ENCODE measurements at regions not wholly inside any gene's neighbourhood (a gene's known extent, or its start where the extent isn't known, plus 50 kb on each side); places are given as distances from the start of the nearest gene placed in this dataset.

DNA sequence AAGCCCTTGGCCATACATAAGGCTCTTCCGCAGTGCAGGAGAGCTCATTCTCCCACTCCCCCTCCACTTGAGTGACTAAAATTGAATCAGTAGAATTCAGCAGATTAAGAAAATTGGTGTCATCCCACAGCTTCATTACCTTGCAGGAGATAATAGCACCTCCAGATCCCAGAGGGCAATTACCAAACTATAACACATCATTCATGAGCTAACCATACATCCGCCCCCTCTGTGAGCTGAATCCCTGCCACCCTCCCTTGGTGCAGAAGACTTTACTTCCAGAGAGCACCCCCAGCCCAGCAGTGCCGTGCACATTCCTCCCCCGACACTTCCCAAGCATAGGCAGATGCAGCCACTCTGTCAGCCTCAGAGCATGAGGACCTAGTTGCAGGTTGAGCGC, 496.5 kb upstream of the B3GAT1 start:
- DNase-seq (ENCODE audit: low read depth): no peak

DNA sequence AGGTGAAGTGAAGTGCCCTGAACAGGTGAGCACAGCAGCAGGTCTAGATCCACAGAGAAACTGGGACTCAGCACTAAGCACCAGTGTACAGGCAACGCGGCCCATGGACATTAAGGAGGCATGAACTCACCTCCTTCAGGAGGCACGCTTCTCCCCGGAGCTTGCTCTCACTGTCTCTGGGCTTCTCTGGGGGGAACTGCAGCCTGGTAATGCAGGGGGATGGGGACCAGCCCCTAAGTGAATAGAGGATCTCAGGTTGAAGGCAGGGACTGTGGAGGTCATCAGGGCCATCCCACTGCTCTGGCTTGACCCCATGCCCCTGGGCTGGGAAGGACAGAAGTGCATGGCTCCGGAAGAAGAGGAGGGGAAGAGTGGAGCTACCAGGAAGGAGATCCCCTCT, 495.6 kb upstream of the B3GAT1 start:
- no peak for DNase-seq (ENCODE audit: low read depth)

DNA sequence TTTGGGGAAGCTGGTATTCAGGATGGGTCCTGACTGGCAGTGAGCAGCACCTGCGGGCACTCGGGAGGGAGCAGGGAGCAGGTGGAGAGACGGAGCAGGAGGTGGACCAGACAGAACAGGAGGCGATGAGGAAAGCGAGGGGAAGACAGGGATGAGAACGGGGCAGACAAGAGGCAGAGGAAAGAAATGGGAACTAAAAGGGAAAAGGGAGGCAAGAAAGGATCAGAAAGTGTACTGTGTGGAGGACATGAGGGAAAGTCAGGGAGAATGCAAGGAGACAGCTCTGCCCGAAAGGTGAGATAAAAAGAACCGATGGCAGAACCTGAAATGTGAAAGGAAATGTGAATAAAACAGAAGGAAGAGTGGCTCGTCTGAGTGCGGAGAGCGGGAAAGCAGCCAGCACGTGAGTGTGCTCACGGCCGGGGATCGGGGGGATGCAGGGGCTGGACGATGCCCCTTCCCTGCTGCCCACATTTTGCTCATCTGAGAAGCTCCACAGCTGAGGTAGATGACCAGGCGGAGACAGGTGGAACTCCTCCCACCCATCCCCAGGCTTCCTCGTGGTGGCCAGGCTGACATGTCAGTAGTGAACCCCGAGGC, 494.4 kb upstream of the B3GAT1 start:
- DNase-seq (ENCODE audit: low read depth): no peak

DNA sequence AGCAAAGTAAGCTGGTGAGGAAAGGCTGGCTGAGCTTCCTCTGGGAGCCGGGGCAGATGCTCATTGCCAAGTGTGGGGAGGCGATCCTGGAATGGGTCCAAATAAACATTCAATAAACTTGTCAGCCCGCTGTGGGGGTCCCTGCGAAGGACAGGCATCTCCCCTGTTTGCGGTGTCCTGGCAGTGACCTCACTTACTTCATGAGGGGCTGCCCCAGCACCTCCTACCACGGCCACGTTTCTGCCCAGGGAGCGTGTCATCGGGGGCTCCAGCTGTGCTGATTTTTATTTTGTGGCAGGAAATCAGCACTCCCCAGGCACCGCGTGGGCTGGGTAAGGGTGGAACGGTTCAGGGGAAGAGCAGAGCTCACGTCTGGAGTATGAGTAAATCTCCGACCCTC, 493.9 kb upstream of the B3GAT1 start:
- DNase-seq (ENCODE audit: low read depth): no peak

DNA sequence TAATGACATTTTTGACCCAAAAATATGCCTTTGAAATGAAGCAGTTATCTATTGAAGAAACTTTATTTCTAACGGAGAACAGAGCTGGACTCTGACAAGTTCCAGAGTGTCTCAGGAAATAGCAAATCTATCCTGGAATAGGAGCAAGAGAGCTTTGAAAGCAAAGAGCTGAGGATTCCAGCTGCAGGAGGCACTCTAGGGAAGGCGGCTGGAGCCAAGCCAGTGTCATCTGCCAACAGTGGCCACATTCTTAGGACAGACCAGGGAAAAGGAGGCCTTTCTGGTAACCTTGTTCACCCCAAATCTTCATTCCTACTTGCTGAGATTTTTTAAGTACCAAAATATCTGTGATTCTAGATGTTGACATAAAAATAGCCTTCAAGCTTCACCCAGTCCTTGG, 493.5 kb upstream of the B3GAT1 start:
- DNase-seq (ENCODE audit: low read depth): no peak

DNA sequence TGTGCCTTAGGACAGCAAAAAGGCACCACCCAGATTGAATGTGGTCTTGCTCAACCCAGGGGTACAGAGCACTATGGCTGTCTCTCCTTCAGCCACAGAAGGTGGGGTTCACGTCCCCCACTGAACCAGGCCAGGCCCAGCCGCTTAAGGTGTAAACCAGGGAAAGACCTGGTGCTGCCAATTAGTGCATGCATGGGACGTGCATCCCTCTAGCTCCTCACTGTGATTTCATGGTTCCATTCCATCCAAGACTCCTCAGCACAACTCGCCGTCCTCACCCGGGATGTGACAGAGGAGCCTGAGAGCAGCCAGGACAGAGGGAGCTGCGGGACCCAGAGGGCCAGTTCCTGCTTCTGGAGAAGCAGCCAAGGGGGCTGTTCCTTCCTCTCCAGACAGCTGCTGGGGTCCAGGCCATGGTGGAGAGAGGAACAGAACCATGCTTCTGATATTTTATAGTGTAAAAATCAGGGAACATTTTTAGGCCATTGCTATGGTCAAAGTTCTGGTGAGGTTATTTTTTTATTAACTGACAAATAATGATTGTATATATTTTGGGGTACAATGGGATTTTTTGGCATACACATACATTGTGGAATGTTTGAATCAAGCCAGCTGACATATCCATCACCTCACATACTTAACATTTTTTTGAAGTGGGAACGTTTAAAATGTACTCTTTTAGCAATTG, 492.2 kb upstream of the B3GAT1 start:
- DNase-seq (ENCODE audit: low read depth): no peak

DNA sequence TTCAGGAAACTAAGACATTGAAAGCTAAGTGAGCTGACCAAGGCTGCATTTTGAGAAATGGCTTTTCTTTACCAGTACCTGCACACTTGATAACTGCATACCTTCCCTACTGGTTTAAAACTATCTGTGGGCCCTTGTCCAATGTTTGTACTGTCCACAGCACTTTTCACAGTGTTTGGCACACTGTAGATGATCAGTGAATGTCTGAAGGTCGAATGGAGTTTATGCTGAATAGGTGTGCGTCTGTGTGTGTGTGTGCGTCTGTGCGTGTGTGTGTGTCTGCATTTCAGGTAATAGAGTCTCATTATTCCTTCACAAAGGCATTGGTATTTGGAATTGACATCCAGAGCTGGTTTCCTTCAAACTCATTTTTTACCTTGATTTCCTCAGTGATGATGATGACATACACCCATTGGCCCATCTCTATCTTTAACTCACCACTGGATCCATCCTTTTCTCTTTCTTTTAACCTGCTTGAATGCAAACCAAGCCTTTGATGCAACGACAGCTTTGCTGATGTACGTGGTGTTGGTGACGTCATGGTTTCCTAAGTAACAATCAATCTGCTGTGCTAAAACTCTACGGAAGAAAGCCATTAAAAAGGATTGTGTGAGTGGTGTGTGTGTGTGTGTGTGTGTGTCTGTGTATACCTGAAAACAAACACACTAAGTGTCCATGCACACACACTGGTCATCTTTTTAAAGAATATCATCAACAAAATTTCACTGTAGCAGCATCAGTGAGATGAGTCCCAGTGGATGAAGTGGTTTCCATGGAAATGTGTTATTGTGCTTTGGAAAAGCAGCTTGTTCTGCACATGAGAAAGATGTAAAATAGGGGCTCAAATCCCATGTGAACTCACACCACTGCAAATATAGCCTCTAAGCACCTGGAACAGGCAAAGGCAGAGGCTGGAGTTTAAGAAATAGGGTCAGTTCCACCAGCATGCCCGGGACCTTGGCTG, 490.2 kb upstream of the B3GAT1 start:
- no peak for DNase-seq (ENCODE audit: low read depth)

DNA sequence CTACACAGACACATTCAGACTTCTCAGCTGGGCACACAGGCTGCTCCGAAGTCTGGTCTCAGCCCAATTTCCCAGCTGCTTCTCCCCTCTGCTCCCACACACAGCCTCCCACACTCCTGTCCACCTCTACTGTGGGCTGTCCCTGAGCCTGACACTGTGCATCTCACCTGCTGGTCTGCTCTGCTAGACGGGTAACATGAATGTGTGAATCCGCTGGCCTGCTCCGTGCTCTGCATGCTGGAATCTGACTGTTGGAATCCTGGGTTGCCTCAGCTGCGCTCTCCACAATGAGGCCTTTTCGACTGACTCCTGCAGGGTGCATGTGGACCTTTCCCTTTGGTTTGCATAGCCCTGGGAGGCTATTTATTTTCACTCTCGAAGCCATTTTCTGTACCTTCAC, 489.5 kb upstream of the B3GAT1 start:
- DNase-seq (ENCODE audit: low read depth): no peak

DNA sequence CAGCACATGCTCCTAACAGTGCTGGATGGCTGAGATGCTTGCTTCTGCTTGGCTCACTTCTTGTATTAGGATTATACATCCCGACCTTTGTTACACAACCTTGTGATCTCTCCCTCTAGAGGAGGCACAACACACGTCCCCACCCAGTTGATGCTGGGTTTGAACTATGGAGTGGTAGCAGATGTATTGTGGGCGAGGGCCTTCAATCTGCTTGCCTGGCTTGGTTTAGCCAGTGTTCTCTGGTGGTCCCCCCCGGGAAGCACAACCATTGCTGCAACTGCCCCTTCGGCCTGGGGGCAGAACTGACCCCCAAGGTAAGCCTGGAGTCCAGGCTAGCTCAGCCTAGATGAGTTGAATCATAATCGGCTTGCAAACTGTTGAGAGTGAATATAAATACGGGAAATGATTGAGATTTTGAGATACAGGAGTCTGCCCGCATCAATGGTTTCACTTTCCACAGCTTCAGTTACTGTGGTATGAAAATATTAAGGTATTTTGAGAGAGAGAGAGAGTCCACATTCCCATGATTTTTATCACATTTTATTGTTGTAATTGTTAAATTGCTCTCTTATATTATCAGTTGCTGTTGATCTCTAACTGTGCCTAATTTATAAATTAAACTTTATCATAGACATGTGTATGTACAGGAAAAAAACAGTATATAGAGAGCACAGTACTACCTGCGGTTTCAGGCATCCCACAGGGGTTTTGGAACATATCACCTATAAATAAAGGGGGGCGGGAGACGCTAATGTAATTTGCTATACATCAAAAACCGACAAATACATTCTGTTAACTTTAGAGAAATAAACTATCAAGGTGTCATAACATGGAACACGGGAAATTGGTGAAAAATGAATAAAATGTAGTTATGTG, 482.0 kb upstream of the B3GAT1 start:
- DNase-seq (ENCODE audit: low read depth): no peak

DNA sequence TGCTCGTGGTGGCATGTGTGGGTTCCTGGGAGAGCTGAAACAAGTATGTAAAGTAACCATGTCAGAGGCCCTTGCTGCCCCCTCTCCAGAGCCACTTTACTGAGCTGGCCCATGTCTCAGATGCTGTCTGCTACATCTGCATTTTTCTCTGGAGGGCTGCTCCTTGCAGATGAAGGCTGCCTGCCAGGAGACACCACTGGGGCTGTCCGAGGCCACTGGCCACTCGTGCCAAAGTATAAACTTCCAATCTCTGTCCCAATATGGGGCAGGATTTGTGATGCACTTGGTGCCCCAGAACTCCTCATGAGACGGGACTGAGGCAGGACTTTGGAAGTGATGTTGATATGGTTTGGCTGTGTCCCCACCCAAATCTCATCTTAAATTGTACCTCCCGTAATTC, 478.4 kb upstream of the B3GAT1 start:
- DNase-seq (ENCODE audit: low read depth): no peak

DNA sequence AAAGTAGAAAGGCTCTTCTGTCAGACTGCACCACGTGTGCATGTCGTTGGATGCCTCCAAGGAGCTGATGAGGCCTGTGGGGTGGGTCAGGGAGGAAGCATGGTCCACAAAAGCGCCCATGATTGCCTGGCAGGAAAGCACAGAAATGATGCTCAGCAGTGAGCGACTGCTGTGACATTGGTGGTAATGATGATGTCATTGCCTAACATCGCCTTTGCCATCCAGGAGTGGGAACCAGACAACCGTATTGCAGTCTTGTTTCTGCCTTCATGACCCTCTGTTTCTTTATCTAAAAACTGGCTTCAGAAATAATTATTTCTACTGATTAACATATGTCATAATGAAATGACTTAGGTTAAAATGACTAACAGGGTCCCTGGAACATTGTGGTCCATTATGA, 477.8 kb upstream of the B3GAT1 start:
- DNase-seq (ENCODE audit: low read depth): no peak

DNA sequence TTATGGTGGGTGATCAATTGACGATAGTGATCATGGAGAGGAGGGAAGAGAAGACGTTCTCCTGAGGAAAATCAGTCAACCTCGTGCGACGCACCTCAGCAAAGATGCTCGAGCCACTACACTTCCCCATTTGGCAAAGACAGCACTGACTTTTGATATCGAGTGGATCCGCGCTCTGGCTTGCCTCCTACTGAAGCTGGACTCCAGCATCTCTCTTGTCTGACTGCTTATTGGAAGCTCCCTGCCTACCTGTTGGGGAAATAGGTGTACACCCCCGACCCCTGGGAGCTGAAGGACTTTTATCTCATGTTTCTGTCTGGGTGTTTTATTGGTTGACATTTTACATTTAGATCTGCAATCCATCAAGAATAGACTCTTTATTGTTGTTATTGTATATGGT, 476.8 kb upstream of the B3GAT1 start:
- DNase-seq (ENCODE audit: low read depth): no peak

DNA sequence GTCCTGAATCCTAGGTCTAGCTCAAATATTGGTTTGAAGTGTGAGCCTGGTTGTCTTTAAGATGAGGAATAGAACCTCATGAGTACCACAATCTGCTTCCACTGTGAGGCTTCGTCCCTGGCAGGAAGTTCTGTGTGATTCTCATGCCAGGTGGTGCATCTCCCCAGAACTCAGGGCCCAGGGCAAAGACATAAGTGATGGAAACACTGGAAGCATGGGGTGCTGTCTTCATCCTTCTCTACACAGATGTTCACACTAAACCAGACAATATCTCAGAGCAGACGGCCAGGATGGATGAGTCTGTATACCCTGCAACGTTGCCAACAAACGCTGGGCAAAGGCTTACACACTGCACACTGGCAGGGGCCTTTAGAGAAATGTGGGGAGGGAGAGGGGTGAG, 475.9 kb upstream of the B3GAT1 start:
- no peak for DNase-seq (ENCODE audit: low read depth)

DNA sequence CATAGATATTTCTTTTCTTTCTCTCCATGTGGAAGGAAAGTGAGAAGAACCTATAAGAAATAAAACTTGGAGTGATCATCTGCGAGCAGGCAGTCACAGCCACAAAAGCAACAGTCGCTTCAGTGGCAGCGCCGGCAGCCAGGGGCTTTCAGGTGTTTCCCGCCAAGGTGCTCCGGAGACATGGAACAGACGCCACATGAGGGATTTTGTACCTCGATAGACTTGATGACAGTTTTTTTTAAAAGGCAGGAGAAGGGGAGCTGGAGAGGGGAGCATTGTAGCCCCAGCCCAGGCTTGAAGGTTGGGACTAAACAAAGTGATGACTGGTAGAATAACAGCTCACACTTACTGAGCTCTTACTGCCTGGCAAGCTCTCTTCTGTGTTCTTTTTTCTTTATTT, 471.4 kb upstream of the B3GAT1 start:
- DNase-seq (ENCODE audit: low read depth): no peak

DNA sequence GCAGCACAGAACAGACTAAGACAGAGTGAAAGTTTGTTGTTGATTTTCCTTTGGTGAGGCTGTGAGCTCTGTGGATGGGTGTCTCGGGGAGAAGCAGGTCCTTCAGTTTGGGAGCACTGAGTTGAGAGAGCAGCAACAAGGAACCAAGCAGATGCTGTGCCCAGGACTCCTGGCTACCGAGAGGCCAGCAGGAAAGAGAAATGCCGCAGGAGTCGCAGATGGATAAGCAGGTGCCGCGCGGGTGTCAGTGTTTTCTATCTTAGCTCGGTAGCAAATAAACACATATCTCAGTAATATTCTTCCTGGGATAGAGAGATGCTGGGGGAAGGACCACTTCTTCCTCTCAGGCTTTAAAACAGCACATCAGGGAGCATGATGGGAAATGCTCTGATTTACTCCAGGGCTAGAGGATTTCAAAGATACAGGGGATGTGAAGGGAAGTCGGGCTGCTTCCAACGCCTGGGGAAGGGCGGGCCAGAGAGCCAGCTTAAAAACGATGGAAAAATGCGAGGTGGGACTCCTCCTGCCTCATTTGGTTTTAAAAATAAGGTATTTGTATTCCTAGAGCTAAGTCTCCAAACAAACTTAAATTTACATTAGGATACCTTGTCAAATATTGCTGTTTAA, 470.7 kb upstream of the B3GAT1 start:
- DNase-seq (ENCODE audit: low read depth): no peak

DNA sequence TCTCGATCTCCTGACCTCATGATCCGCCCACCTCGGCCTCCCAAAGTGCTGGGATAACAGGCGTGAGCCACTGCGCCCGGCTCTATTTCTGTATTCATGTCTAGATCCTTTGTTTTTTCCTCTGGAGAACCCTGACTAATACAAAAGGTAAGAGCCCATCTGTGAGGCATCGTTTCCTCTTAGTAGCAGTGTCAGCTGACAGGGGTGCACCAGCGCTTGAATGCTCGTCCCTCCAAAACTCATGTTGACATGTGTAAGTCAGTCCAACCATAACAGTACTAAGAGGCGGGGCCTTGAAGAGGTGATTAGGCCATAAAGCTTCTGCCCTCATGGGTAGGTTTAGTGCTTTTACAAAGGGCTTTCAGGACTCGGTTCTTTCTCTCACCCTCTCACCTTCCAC, 470.1 kb upstream of the B3GAT1 start:
- no peak for DNase-seq (ENCODE audit: low read depth)

DNA sequence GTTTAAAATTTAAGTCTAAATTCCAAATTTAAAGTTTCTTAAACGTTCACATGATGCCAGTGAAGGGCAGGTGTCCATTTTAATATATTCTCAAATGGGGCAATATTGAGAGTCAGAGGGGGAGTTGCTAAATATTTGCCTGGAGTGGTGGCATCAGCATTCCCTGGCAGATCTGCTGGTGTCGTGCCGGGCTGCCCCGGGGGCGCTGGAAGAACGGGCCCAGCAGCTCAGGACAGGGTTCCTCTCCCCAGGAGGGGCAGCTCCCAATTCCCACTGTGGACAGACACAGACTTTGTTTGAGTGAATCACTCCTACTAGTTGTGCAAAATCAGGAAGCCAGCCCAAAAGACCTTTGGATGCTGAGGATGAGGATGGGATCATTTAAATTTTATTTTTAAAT, 468.7 kb upstream of the B3GAT1 start:
- DNase-seq (ENCODE audit: low read depth): no peak

DNA sequence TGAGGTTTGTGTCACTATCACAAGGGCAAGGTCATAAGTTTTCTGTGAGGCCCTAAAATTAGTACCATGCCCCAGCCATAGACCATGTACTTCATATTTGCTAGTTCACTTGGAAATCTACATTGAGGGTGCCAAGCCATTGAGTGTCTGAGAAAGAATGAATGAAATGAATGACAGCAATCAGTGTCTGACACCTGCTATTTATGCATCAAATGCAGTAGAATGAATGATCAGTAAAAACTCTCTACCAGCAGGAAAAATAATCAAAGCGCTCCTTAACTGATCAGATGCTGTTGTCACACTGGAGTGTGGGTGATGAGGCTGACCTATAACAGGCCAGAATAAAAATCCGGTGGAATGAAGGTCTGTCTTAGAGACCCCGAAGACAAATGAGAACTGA, 467.9 kb upstream of the B3GAT1 start:
- no peak for DNase-seq (ENCODE audit: low read depth)

DNA sequence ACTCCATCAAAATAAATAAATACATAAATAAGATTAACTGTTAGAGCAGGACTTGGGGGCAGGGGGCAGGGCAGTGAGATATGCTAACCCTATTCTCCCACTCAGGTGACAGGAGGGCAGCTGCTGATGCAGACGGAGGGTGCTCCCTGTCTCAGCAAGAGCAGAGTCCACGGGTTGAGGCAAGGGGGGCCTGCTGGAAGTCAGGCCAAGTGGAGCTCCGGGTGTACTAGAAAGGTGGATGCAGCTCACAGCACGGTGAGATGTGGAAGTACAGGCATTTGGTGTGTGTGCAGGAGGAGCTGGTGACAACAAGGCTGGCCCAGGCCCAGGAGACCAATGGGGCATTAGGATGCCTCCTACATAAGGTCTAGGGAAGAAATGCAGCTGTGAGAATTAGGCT, 467.3 kb upstream of the B3GAT1 start:
- DNase-seq (ENCODE audit: low read depth): no peak

DNA sequence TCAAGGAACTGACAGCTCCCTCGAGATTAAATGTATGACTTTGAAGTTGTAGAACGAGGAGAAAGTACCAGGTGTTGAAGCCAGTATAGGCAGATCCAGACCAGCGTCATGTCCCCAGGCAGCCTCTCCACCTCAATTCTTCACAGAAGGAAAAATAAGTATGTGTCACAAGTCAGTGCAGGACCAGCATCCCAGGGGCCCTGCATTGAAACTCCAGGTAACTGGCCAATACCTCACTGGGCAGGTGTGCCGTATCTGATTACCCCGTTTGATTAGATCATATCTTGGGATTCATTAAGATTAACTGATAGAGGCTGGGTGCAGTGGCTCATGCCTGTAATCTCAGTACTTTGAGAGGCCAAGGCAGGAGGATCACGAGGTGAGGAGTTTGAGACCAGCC, 466.7 kb upstream of the B3GAT1 start:
- DNase-seq (ENCODE audit: low read depth): no peak

DNA sequence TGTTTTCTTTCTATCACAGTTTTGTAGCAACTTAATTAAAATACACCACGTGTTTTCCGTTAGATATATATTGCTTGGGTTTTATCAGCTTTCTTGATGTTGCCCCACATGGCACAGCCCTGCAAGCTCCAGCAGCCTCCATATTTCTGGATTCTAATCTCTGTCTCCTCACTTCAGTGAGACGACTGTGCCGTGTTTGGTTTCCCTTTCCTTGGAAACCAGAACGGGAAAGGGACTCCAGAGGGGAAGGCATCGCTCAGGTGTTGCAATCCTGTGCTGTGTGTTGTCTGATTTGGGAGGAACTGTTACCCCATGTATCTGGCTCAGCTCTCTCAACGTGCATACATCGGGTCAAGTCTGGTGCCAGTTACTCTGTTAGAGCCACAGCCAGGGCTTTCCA, 464.2 kb upstream of the B3GAT1 start:
- no peak for DNase-seq (ENCODE audit: low read depth)
